Neural crest cell (in vitro differentiated cells): ENCODE measurements at regions not wholly inside any gene's neighbourhood (a gene's known extent, or its start where the extent isn't known, plus 50 kb on each side); places are given as distances from the start of the nearest gene placed in this dataset.

Source experiments
- DNase-seq: peaks from one replicate; pipeline ENCODE4 v3.0.0; 2021; ENCODE audit warnings: low read depth, mixed read lengths, low spot score
- H3K27ac Mint-ChIP-seq: one replicate; pipeline ENCODE4 v1.8.0; 2021; ENCODE audit warnings: mild to moderate bottlenecking, mixed read lengths; ENCODE audit not compliant: unreplicated experiment
- H3K27me3 Mint-ChIP-seq: 2 replicates; pipeline ENCODE4 v1.8.0; 2021; ENCODE audit warnings: low read depth, mild to moderate bottlenecking, mixed read lengths
- H3K36me3 Mint-ChIP-seq: 2 replicates; pipeline ENCODE4 v1.8.0; 2021; ENCODE audit warnings: low read depth, mild to moderate bottlenecking, mixed read lengths
- H3K4me1 Mint-ChIP-seq: 2 replicates; pipeline ENCODE4 v1.8.0; 2021; ENCODE audit warnings: mixed read lengths
- H3K4me3 Mint-ChIP-seq: one replicate; pipeline ENCODE4 v1.8.0; 2021; ENCODE audit warnings: mild to moderate bottlenecking, mixed read lengths
- H3K9me3 Mint-ChIP-seq: 2 replicates; pipeline ENCODE4 v1.8.0; 2021; ENCODE audit warnings: mixed read lengths
- TF ChIP-seq, protein P1 (sequence below): fragments of 200-600 bp; sonication (generic); conservative IDR thresholded peaks from 2 replicates; pipeline ENCODE4 v1.5.0; 2021; ENCODE audit warnings: antibody characterized with exemption, mild to moderate bottlenecking

- Mint-ChIP-seq H3K9me3 (peaks cover 4% of the 10 kb centered on the region), H3K36me3 (peaks cover 4% of the 10 kb centered on the region), H3K27ac (no peak overlapping the region), H3K27me3 (peaks cover 33% of the 10 kb centered on the region), H3K4me1 (peaks cover 17% of the 10 kb centered on the region), H3K4me3 (peak overlapping the region; percentile 84)
- TF ChIP-seq, protein P1, sequence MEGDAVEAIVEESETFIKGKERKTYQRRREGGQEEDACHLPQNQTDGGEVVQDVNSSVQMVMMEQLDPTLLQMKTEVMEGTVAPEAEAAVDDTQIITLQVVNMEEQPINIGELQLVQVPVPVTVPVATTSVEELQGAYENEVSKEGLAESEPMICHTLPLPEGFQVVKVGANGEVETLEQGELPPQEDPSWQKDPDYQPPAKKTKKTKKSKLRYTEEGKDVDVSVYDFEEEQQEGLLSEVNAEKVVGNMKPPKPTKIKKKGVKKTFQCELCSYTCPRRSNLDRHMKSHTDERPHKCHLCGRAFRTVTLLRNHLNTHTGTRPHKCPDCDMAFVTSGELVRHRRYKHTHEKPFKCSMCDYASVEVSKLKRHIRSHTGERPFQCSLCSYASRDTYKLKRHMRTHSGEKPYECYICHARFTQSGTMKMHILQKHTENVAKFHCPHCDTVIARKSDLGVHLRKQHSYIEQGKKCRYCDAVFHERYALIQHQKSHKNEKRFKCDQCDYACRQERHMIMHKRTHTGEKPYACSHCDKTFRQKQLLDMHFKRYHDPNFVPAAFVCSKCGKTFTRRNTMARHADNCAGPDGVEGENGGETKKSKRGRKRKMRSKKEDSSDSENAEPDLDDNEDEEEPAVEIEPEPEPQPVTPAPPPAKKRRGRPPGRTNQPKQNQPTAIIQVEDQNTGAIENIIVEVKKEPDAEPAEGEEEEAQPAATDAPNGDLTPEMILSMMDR, result peak; percentile 55
- DNase-seq, result peak; percentile 62
Observed at GRCh38 chr11:32333320-32333991, 101.9 kb downstream of the WT1 start.

DNA sequence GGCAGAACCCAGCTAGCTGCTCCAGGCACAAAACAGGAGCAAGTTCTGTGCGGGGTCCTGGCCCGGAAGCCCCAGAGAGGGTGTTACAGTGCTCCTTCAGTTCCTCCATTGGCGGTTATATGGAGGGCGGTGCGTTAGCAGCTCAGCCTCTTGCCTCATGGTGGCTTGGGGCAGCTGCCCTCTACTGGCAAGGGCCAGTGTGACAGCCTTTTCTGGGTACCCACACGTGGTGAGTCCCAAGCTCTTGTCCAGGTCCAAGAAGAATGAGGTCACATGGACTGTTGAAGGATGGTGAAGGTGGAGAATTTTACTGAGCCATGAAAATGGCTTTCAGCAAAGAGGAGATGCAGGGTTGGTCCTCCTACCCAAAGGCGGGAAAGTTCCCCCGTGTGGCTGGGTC lies 100.5 kb downstream of the WT1 start:
- Mint-ChIP-seq H3K4me3 (peak overlapping the region; percentile 23), H3K9me3 (peaks cover 4% of the 10 kb centered on the region), H3K4me1 (peaks cover 17% of the 10 kb centered on the region), H3K27ac (no peak overlapping the region), H3K27me3 (peaks cover 33% of the 10 kb centered on the region), H3K36me3 (peaks cover 4% of the 10 kb centered on the region)
- TF ChIP-seq, protein P1, result peak; percentile 49
- DNase-seq, result no peak
